DND-41 (cell line): ENCODE measurements at regions not wholly inside any gene's neighbourhood (a gene's known extent, or its start where the extent isn't known, plus 50 kb on each side); places are given as distances from the start of the nearest gene placed in this dataset.
"Not testable (repeated sequence)": the region's sequence is repeated elsewhere in the genome, so short reads cannot be mapped to it uniquely, and the experiment has no call there.

Source experiments
- EZH2 ChIP-seq: IDR thresholded peaks from 3 replicates; pipeline ENCODE4 v1.6.1; 2012; ENCODE audit warnings: borderline replicate concordance, low read depth, mild to moderate bottlenecking, moderate library complexity, low read length, inconsistent platforms; ENCODE audit not compliant: severe bottlenecking
- TF ChIP-seq, protein P1 (sequence below): IDR thresholded peaks from 2 replicates; pipeline ENCODE4 v1.5.1; 2012; ENCODE audit warnings: borderline replicate concordance, low read length, moderate library complexity, mild to moderate bottlenecking; ENCODE audit not compliant: poor library complexity, severe bottlenecking; ENCODE audit errors: extremely low read depth

GRCh38 chr16:29170393-29171119, 185.7 kb downstream of the LAT start:
- not testable (repeated sequence) for TF ChIP-seq EZH2
- TF ChIP-seq, protein P1, sequence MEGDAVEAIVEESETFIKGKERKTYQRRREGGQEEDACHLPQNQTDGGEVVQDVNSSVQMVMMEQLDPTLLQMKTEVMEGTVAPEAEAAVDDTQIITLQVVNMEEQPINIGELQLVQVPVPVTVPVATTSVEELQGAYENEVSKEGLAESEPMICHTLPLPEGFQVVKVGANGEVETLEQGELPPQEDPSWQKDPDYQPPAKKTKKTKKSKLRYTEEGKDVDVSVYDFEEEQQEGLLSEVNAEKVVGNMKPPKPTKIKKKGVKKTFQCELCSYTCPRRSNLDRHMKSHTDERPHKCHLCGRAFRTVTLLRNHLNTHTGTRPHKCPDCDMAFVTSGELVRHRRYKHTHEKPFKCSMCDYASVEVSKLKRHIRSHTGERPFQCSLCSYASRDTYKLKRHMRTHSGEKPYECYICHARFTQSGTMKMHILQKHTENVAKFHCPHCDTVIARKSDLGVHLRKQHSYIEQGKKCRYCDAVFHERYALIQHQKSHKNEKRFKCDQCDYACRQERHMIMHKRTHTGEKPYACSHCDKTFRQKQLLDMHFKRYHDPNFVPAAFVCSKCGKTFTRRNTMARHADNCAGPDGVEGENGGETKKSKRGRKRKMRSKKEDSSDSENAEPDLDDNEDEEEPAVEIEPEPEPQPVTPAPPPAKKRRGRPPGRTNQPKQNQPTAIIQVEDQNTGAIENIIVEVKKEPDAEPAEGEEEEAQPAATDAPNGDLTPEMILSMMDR, result not testable (repeated sequence)
